HG03457 (cell line): ENCODE measurements at regions not wholly inside any gene's neighbourhood (a gene's known extent, or its start where the extent isn't known, plus 50 kb on each side); places are given as distances from the start of the nearest gene placed in this dataset.

Experiments
- ATAC-seq: cut with Tn5 transposase; IDR thresholded peaks from one replicate; pipeline ENCODE4 v1.9.1; 2021; ENCODE audit warnings: moderate number of reproducible peaks; ENCODE audit not compliant: unreplicated experiment

- no peak for ATAC-seq
Observed at GRCh38 chr11:103622296-103622695, 414.1 kb upstream of the DDI1 start.

- ATAC-seq, result no peak
Observed at GRCh38 chr11:103623933-103624332, 412.5 kb upstream of the DDI1 start.

- ATAC-seq, result no peak
Observed at GRCh38 chr11:103624708-103625623, 411.5 kb upstream of the DDI1 start.

GRCh38 chr11:103625624-103625965 lies 410.8 kb upstream of the DDI1 start:
- ATAC-seq, result no peak

- no peak for ATAC-seq
Observed at GRCh38 chr11:103628121-103628520, 408.3 kb upstream of the DDI1 start.

GRCh38 chr11:103631841-103632240 lies 404.6 kb upstream of the DDI1 start:
- no peak for ATAC-seq

GRCh38 chr11:103633068-103633788 lies 403.2 kb upstream of the DDI1 start:
- ATAC-seq, result no peak

GRCh38 chr11:103633819-103634590 lies 402.4 kb upstream of the DDI1 start:
- ATAC-seq, result no peak

GRCh38 chr11:103636232-103636631 lies 400.2 kb upstream of the DDI1 start:
- no peak for ATAC-seq

GRCh38 chr11:103637295-103637694 lies 399.1 kb upstream of the DDI1 start:
- no peak for ATAC-seq

- ATAC-seq, result no peak
Observed at GRCh38 chr11:103637831-103638230, 398.6 kb upstream of the DDI1 start.

GRCh38 chr11:103644676-103645075 lies 391.8 kb upstream of the DDI1 start:
- ATAC-seq, result no peak

- no peak for ATAC-seq
Observed at GRCh38 chr11:103648054-103648453, 388.4 kb upstream of the DDI1 start.

- ATAC-seq, result no peak
Observed at GRCh38 chr11:103648670-103649400, 387.6 kb upstream of the DDI1 start.

- ATAC-seq, result no peak
Observed at GRCh38 chr11:103649401-103649895, 387.0 kb upstream of the DDI1 start.

- ATAC-seq, result no peak
Observed at GRCh38 chr11:103650330-103650729, 386.1 kb upstream of the DDI1 start.

- no peak for ATAC-seq
Observed at GRCh38 chr11:103651341-103651998, 385.0 kb upstream of the DDI1 start.

GRCh38 chr11:103652013-103652412 lies 384.4 kb upstream of the DDI1 start:
- ATAC-seq, result no peak

GRCh38 chr11:103656382-103656781 lies 380.1 kb upstream of the DDI1 start:
- no peak for ATAC-seq

GRCh38 chr11:103659206-103659618 lies 377.2 kb upstream of the DDI1 start:
- no peak for ATAC-seq
